ENCODE measurements at regions not wholly inside any gene's neighbourhood (a gene's known extent, or its start where the extent isn't known, plus 50 kb on each side); places are given as distances from the start of the nearest gene placed in this dataset.

DNA sequence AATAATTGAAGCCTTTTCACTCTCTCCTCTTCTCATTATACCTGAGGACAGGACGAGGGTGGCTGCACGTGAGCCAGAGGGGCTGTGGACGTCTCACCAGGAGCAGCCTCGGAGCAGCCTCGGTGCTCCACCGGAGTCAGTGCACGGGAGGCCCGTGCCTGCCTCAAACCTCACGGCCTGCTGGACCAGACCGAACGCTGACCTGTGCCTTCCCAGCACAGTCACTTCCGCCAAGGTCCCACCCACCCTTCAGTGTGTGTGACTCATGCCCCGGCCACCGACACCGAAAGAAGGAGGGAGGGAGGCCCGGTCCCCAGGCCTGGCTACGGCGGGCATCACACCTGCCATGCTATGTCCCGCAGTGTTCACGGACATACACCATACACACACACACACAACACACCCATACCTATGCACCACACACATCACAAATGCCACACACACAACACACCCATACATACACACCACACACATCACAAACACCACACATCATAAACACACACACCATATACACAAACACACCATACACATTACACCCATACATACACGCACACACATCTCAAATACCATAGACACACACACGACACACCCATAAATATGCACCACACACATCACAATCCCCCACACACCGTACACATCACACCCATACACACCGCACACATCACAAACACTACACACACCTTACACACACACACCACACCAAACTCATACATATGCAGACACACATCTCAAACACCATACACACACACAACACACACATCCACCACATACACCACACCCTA lies 1506.5 kb downstream of the TBC1D22A start:
- Histone ChIP-seq H3K27me3 (ENCODE audit: insufficient read depth in 3 of 3, low read length in 2 of 3) (peaks cover 0 to 28% (median 4%) of the 10 kb centered on the region in 3 donors), H3K27ac (no peak overlapping the region), H3K9me3 (no peaks in the 10 kb centered on the region), H3K4me1 (no peaks in the 10 kb centered on the region), H3K4me3 (no peak overlapping the region), H3K36me3 (ENCODE audit: insufficient read depth in 1 of 2, low read depth in 1 of 2) (no peaks in the 10 kb centered on the region)
- TF ChIP-seq, protein P1, sequence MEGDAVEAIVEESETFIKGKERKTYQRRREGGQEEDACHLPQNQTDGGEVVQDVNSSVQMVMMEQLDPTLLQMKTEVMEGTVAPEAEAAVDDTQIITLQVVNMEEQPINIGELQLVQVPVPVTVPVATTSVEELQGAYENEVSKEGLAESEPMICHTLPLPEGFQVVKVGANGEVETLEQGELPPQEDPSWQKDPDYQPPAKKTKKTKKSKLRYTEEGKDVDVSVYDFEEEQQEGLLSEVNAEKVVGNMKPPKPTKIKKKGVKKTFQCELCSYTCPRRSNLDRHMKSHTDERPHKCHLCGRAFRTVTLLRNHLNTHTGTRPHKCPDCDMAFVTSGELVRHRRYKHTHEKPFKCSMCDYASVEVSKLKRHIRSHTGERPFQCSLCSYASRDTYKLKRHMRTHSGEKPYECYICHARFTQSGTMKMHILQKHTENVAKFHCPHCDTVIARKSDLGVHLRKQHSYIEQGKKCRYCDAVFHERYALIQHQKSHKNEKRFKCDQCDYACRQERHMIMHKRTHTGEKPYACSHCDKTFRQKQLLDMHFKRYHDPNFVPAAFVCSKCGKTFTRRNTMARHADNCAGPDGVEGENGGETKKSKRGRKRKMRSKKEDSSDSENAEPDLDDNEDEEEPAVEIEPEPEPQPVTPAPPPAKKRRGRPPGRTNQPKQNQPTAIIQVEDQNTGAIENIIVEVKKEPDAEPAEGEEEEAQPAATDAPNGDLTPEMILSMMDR (IDR thresholded peaks at IDR 0.05): no peak
- DNase-seq (no peak), ATAC-seq (no peak)
- 72 to 78% (median 76%) methylated on average over 21 to 24 of the region's 24 CpGs for WGBS, 3 donors
- intact Hi-C loops (cut with DNase I): no loop called here

- Histone ChIP-seq H3K27ac (no peak overlapping the region), H3K27me3 (ENCODE audit: insufficient read depth in 3 of 3, low read length in 2 of 3) (peaks cover 0 to 32% (median 4%) of the 10 kb centered on the region in 3 donors), H3K36me3 (ENCODE audit: insufficient read depth in 1 of 2, low read depth in 1 of 2) (no peaks in the 10 kb centered on the region), H3K4me1 (no peaks in the 10 kb centered on the region), H3K4me3 (no peak overlapping the region), H3K9me3 (no peaks in the 10 kb centered on the region)
- intact Hi-C loops (cut with DNase I): no loop called here
- ATAC-seq (no peak), DNase-seq (no peak)
- TF ChIP-seq, protein P1 (IDR thresholded peaks at IDR 0.05): no peak
- 76 to 78% (median 78%) methylated on average over 11 of the region's 11 CpGs for WGBS, 3 donors
Observed at GRCh38 chr22:48268293-48268692, 1505.8 kb downstream of the TBC1D22A start.

DNA sequence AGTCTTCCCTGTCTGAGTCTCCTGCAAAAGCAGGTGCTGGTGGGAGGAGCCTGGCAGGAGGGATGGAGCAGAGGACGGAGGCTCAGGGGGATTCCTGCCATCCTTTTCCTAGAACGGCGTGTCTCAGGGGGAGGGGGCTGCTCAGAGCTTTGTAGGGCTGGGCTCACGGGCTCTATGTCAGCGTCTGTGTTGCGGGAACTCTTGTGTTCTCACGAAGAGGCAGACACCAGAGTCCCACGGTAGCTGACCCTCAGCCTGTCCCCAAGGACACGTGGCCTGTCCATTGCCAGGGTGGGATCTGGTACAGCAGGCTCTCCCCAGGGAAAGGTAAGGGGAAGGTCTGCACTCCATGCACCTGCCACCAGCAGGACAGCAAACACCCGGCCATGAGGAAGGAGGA lies 1505.2 kb downstream of the TBC1D22A start:
- DNase-seq (no peak), ATAC-seq (no peak)
- Histone ChIP-seq H3K36me3 (ENCODE audit: insufficient read depth in 1 of 2, low read depth in 1 of 2) (no peaks in the 10 kb centered on the region), H3K27ac (no peak overlapping the region), H3K9me3 (no peaks in the 10 kb centered on the region), H3K4me3 (no peak overlapping the region), H3K4me1 (no peaks in the 10 kb centered on the region), H3K27me3 (ENCODE audit: insufficient read depth in 3 of 3, low read length in 2 of 3) (peaks cover 0 to 37% (median 4%) of the 10 kb centered on the region in 3 donors)
- TF ChIP-seq, protein P1 (IDR thresholded peaks at IDR 0.05): no peak
- WGBS, 3 donors: 31 to 36% (median 35%) methylated on average over 10 of the region's 10 CpGs
- intact Hi-C loops (cut with DNase I): no loop called here

DNA sequence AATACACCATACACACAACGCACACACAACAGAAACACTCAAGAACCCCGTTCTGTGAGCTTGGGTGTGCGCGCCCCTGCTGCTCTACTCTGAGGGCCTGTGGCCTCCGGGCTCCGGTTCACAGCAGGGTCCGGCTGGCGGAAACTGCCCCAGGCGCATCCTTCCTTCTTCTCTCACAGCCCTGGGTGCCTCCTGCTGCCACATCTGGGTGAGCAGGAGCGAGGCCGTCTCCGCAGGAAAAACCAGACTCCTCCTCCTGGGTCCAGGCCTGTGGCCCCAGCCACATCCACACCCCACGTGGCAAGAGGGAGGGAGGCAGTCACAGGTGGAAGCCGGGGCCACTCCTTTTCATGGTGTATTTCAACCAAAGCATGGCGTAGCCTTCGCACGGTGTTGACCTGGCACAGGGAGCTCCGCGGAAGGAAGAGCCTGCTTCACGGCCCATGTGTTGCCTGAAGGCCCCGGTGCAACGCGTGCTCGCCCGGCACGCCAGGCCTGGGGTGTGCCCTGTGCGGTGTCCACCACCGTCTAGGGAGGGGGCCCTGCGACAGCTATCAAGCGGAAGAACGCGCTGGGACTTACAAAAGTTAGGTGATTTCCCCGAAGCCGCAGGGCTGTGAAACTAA lies 1502.7 kb downstream of the TBC1D22A start:
- 83 to 91% (median 84%) methylated on average over 33 to 34 of the region's 34 CpGs for WGBS, 3 donors
- Histone ChIP-seq H3K36me3 (ENCODE audit: insufficient read depth in 1 of 2, low read depth in 1 of 2) (no peaks in the 10 kb centered on the region), H3K4me1 (no peaks in the 10 kb centered on the region), H3K27me3 (ENCODE audit: insufficient read depth in 3 of 3, low read length in 2 of 3) (peaks cover 0 to 30% (median 4%) of the 10 kb centered on the region in 3 donors), H3K27ac (no peak overlapping the region), H3K9me3 (no peaks in the 10 kb centered on the region), H3K4me3 (no peak overlapping the region)
- no peak for ATAC-seq
- intact Hi-C loops (cut with DNase I): no loop called here
- TF ChIP-seq, protein P1 (IDR thresholded peaks at IDR 0.05): no peak
- no peak for DNase-seq

Measured in psoas muscle (tissue), 7 donors.